Sciatic nerve (tissue), 2 donors: ENCODE measurements at regions not wholly inside any gene's neighbourhood (a gene's known extent, or its start where the extent isn't known, plus 50 kb on each side); places are given as distances from the start of the nearest gene placed in this dataset.

Experiments used
- ATAC-seq: fragments of 200-7000 bp; cut with Tn5 transposase; one replicate; pipeline ENCODE4 v1.9.1; 2020; ENCODE audit warnings: mild to moderate bottlenecking, moderate library complexity
- DNase-seq: peaks from one replicate; pipeline ENCODE4 v3.0.0-alpha.2; 2020; ENCODE audit warnings: low spot score
- intact Hi-C: fragments of 100-400 bp; cut with DNase I; formaldehyde crosslinking; loops from one replicate; pipeline ENCODE4 v1.14.2; 2022
- donor health status: DM: no; HTN: no; CAD: no.
- donor health status: DM: no; HTN: no; CAD: no.

DNA sequence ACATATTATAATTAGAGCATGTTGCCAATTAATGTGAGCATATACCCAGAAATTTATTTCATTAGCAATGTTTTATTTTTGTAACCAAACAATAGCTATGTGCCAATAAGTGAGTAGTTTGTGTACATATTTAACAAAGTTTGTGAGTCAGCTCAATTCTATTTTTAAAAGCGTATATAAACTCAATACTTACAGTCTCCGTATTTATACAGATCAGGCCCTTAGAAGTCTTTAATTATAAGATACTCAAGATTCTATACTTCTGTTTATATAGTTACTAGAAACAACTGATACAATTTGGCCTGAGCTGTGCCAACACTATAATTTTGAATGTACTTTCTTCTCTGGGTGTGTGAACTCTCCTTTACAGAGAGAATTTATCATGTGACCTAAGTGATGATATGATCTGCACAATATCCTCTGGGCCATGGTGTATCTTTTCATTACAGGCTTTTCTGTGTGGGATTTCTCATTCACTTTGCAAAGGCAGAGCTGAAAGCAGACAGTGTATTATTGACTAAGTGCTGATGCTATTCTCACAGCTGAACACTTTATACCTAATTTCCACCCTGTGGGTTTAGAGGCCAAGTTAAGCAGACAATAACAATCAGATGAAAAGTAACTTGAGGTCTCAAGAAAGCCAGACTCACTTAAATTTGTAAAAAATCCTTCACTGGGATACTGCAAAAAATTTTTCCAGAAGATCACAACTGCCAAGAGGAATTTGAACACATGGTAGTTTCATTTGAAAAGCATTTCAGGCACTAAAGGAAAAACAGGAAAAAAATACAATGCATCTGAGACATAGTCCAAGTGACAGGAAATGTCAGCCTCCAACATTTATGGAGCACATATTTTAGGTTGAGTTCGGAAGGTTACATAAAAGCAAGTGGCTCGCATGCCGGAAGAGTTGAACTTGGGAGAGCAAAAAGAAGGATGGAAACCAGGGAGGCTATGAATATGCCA, 277.9 kb upstream of the SEMA6D start:
- DNase-seq (no peak), ATAC-seq (no peak)
- intact Hi-C loops = no loop called here

DNA sequence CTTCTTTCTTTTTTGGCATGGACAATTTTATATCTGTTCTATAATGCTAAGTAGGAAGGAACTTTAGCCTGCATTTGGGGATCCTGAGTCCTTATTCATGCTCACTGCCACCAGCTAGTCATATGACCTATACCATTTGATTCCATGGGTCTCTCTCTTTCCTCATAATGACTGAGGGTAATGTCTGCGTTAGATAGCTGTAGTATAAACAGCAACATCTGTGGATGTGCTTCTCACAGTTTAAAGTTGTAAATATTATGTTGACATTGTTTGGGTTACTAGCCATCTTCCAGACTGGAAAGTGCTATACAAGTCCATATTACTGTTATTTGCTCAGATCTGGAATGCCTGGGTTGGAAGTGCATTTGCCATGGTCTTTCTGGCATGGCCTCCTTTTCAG, 274.9 kb upstream of the SEMA6D start:
- intact Hi-C loops = no loop called here
- ATAC-seq = no peak

DNA sequence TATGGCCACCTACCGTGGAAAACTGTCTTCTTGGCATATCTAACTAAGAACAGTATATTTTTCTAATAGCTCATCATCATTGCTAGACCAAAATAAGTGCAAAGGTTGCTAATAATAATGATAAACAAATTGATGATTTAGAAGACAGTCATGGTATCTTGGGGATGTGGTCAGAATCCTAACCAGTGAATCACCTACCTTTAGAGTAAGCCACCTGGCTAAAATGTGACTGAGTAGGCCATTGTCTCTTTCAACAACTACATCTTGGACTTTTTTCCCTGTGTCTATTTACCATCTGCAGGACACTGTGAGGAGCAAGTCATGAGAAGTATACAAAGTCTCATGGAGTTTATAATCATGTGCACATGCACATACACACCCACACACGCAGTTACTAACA, 273.5 kb upstream of the SEMA6D start:
- ATAC-seq = no peak
- DNase-seq = no peak
- intact Hi-C loops = no loop called here

More for the DNA sequence above, 274.9 kb upstream of the SEMA6D start:
- no peak for DNase-seq

DNA sequence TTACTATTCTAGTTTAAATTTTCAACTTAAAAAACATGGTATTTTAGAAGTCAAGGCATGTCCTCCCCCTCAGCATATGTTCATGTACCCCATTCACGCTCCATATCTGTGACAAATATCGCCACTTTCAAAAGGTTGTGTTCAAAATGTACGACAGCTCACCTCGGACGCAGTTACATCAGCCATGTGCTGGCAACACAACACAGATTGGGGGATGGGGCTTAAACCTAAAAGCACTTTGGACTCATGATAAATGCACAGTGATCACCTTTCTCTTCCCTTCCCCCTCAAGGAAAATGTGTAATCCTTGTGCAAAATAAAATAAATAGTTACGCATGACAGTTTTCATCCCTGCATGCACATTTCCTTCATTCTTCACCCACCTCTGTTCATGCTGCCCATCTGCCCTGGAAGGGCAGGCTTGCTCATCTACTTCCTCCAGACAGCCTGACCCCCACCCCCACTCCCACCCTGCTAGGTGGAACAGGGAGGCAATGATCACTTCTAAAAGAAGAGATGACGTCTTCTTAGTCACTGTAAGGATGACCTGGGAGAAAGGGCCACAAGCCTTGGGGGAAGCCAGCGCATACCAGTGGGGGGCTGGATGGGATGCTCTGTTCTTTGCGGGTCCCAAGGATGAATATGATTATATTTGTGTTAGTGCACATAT, 271.4 kb upstream of the SEMA6D start:
- DNase-seq (no peak), ATAC-seq (no peak)
- intact Hi-C loops = no loop called here

GRCh38 chr15:47460795-47461573, 256.3 kb upstream of the SEMA6D start:
- no peak for DNase-seq
- no peak for ATAC-seq
- intact Hi-C loops = no loop called here

DNA sequence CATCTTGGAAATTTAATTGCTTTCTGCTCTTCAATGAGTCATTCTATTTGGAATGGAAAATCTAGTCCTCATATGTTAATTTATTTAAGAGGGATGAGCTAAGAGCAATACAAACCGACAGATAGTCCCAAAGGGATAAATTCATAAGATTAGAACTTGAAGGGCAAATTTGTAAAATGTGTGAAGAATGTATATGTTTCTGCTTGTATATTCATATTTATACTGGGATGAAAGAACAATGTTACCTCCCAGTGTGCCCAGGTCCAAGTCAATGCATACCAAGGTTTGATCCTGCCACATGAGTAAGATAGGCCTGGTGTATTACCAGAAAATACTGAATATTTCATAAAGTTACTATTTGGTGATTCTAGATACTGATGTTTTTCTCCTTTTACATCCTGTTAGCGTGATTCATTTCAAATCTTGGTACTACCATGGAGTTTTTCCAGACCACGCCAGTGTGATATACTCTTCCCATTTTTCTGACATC, 255.6 kb upstream of the SEMA6D start:
- ATAC-seq (no peak), DNase-seq (no peak)
- intact Hi-C loops = no loop called here

DNA sequence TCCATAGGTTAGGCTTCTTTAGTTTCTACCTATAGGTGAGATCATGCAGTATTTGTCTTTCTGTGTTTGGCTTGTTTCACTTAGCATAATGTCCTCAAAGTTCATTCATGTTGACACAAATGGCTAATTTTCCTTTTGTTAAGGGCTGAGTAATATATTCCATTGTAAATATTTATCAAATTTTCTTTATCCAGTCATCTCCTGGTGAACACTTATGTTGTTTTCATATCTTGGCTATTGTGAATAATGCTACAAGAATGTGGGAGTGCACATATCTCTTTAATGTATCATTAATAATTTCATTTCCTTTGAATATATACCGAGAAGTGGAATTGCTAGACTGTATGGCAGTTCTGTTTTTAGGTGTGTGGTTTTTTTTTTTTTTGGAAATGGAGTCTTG, 250.9 kb upstream of the SEMA6D start:
- DNase-seq (no peak), ATAC-seq (no peak)
- intact Hi-C loops = no loop called here

GRCh38 chr15:47470983-47471382, 246.3 kb upstream of the SEMA6D start:
- DNase-seq = no peak
- intact Hi-C loops = no loop called here
- ATAC-seq = no peak

DNA sequence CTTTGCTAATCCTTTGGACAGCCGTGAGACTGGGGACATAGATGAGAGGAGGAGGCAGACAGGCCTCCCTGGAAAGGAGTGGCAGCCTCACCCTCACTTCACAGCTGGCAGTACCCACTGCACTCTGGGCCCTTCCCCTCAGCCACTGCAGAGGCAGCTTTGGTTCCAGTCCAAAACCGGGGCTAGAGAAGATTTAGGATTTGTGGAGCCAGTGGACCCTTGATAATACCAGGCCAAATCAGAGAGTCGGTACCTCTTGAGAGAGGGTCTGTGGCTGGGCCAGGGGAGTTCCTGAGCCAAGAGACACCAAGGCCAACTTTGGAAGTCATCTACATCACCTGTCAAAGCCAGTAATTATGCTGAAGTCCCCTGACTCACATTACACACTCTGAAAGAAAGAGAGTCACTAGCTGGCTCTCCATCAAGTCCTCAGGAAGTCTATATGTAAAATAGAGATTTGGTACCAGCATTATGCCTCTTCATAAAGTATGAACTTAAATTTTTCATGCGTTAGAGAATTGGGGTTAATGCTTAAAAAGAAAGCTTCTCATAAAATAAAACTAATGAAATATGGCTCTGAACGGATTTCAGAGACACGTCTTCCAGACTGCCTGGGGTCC, 244.1 kb upstream of the SEMA6D start:
- no peak for ATAC-seq
- intact Hi-C loops = no loop called here

DNA sequence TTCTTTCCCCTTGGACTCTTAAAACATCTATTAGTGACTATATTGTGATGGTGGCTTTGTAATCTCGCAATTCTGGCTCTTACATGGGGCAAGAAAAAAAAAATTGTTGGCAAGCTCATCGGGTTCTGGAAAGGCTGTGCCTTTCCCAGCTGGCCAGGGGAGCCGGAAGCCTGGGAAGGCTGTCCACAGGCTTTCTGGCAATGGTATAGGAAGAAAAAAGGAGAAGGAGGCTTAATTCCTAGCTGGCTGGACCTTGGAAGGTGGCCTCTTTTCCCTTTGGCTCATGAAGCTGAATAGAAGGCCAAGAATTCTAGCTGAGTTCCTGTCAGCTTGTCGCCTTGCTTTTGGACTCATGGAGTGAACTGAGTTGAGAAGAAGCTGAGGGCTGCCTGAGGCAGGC, 243.5 kb upstream of the SEMA6D start:
- intact Hi-C loops = no loop called here
- ATAC-seq (peak; percentile 90), DNase-seq (peak; percentile 60)

More for the DNA sequence above, 244.1 kb upstream of the SEMA6D start:
- no peak for DNase-seq

DNA sequence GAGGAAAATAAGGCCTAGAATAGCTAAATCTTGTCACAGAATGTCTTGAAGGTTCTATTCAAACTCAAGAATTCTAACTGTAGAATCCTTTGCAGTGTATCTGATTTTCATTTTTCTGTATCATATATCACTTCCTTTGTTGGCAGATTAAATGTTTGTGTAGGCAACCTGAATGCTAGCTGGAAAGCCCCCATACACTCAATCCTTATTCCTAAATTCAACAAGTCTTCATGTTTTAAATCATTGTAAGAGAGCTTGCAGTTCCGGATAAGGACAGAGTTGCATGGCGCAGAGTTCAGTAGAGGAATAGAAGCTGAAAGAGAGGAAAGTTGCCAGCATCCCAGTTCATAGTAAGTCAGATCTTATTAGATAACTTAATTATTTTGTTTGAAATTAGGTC, 242.0 kb upstream of the SEMA6D start:
- intact Hi-C loops = no loop called here
- DNase-seq = no peak
- ATAC-seq = no peak

GRCh38 chr15:47477341-47477740, 240.0 kb upstream of the SEMA6D start:
- ATAC-seq (no peak), DNase-seq (no peak)
- intact Hi-C loops = no loop called here

GRCh38 chr15:47484059-47484458, 233.2 kb upstream of the SEMA6D start:
- ATAC-seq = no peak
- intact Hi-C loops = no loop called here
- no peak for DNase-seq

GRCh38 chr15:47484997-47485396, 232.3 kb upstream of the SEMA6D start:
- no peak for ATAC-seq
- DNase-seq = no peak
- intact Hi-C loops = no loop called here

- no peak for ATAC-seq
- no peak for DNase-seq
- intact Hi-C loops = no loop called here
Observed at GRCh38 chr15:47485419-47485818, 231.9 kb upstream of the SEMA6D start.

DNA sequence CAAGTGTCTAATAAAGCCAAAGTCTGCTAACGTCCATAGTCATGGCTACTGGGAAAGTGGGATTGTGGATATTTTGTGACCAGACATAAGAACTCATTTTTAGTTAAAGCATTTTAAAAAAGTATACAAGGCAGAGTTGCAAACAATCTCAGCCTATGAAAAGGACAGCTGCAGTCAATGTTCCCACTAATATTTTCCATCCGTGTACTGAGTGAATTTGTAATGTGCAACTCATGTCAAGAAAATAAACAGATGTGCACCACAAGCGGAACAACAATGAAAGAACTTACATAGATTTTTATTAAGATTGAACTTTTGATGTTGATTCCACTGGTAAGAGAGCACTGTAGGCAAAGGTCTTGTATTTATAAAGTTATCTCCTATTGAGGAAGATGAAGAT, 231.3 kb upstream of the SEMA6D start:
- no peak for ATAC-seq
- intact Hi-C loops = no loop called here
- no peak for DNase-seq

- no peak for ATAC-seq
Observed at GRCh38 chr15:47492195-47492594, 225.1 kb upstream of the SEMA6D start.

DNA sequence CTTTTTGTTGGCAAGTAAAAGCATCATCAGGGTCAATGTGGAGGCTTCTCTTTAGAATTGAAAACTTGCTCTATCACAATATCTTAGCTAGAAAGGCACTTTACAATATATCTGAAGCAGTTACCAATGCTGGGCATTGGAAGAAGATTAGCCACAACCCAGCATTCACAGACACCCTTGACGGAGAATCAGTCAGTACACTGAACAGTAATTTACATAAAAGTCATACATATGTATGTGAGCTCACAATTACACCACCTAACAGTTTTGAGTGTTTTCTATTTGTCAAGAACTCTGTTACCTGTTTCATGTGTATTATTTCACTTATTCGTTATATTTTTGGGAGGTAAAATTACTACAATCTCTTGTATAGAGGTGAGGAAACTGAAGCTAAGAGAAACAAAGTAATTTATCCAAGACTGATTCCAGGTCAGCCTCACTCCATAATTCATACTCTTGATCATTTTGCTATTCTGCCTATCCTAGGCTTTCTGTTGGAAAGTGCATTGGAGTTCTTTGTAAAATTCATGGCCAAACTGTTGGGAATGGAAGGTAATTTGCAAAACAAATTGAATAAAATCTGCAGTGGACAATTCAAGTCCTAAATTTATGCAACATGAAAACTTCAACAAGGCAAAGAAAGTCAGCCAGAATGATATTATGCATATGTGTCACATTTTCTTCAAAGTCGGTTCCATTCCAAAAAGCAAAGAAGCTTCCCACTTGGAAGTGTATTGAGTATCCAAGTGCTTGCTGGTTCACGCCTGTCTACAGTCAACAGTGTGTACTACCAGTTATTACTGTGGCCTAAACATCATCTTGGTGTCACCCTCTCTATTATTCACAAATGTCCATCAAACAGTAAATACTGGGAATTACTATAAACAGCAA, 223.7 kb upstream of the SEMA6D start:
- ATAC-seq (no peak), DNase-seq (no peak)
- intact Hi-C loops = no loop called here

More at GRCh38 chr15:47492195-47492594, 225.1 kb upstream of the SEMA6D start:
- intact Hi-C loops = no loop called here
- no peak for DNase-seq
